NCI-H446 treated with DMSO at 0.1 percent for 48 hours (cell line): ENCODE measurements at regions not wholly inside any gene's neighbourhood (a gene's known extent, or its start where the extent isn't known, plus 50 kb on each side); places are given as distances from the start of the nearest gene placed in this dataset.

Experiments used
- DNase-seq: peaks from one replicate; lab custom pipeline; 2025; lab: John Stamatoyannopoulos, UW

- no peak for DNase-seq
Observed at GRCh38 chr3:43783987-43784639, 93.4 kb downstream of the ABHD5 start.

GRCh38 chr3:43784640-43785011 is 93.9 kb downstream of the ABHD5 start:
- no peak for DNase-seq

GRCh38 chr3:43785551-43785950 is 94.8 kb downstream of the ABHD5 start:
- DNase-seq = no peak

- DNase-seq = no peak
Observed at GRCh38 chr3:43786102-43786501, 95.4 kb downstream of the ABHD5 start.

GRCh38 chr3:43786526-43787305 is 96.0 kb downstream of the ABHD5 start:
- DNase-seq = no peak

GRCh38 chr3:43787330-43787729 is 96.6 kb downstream of the ABHD5 start:
- no peak for DNase-seq

- no peak for DNase-seq
Observed at GRCh38 chr3:43789028-43789427, 98.3 kb downstream of the ABHD5 start.

- DNase-seq = no peak
Observed at GRCh38 chr3:43790060-43790459, 99.3 kb downstream of the ABHD5 start.

GRCh38 chr3:43790476-43790875 is 99.7 kb downstream of the ABHD5 start:
- no peak for DNase-seq

- no peak for DNase-seq
Observed at GRCh38 chr3:43791246-43791645, 100.5 kb downstream of the ABHD5 start.

GRCh38 chr3:43792904-43793303 is 102.2 kb downstream of the ABHD5 start:
- DNase-seq = no peak

- no peak for DNase-seq
Observed at GRCh38 chr3:43793648-43794372, 103.1 kb downstream of the ABHD5 start.

- no peak for DNase-seq
Observed at GRCh38 chr3:43794776-43795175, 104.0 kb downstream of the ABHD5 start.

GRCh38 chr3:43795491-43795890 is 104.8 kb downstream of the ABHD5 start:
- no peak for DNase-seq

GRCh38 chr3:43796041-43796596 is 105.4 kb downstream of the ABHD5 start:
- no peak for DNase-seq

- no peak for DNase-seq
Observed at GRCh38 chr3:43797794-43798193, 107.1 kb downstream of the ABHD5 start.

- no peak for DNase-seq
Observed at GRCh38 chr3:43810797-43811196, 120.1 kb downstream of the ABHD5 start.

GRCh38 chr3:43814461-43814860 is 123.7 kb downstream of the ABHD5 start:
- DNase-seq = no peak

GRCh38 chr3:43816372-43816771 is 125.6 kb downstream of the ABHD5 start:
- DNase-seq = no peak

- no peak for DNase-seq
Observed at GRCh38 chr3:43817064-43817463, 126.3 kb downstream of the ABHD5 start.

- DNase-seq = no peak
Observed at GRCh38 chr3:43817825-43818224, 127.1 kb downstream of the ABHD5 start.

- DNase-seq = no peak
Observed at GRCh38 chr3:43818229-43818628, 127.5 kb downstream of the ABHD5 start.
